OCI-M1 (cell line): ENCODE measurements at regions not wholly inside any gene's neighbourhood (a gene's known extent, or its start where the extent isn't known, plus 50 kb on each side); places are given as distances from the start of the nearest gene placed in this dataset.
"Not testable (repeated sequence)": the region's sequence is repeated elsewhere in the genome, so short reads cannot be mapped to it uniquely, and the experiment has no call there.

Experiments
- DNase-seq: peaks from one replicate; lab custom pipeline; 2025; lab: John Stamatoyannopoulos, UW

DNA sequence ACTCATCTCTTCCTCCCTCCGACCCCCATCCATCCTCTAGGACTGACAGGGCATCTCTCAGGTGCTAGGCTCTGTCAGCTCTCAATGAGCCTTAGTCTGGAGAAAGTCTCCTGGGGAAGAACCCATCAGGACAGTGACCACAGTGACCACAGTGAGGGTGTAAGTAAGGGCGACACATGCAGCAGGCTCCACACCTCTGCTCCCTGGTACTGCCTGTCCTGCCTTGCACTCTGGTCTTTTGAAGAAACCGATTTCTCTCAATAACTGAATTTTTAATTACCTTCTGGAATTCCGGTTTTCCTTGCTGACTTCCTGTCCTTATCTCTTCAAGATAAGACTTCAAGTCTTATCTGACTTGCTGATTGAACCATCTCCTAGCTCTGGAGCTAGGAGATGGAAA lies 190.2 kb downstream of the ACTR3B start:
- no peak for DNase-seq

- no peak for DNase-seq
These were observed 196.5 kb downstream of the ACTR3B start for GRCh38 chr7:152956006-152956405.

GRCh38 chr7:152959610-152960009 lies 200.1 kb downstream of the ACTR3B start:
- peak; percentile 11 for DNase-seq

GRCh38 chr7:152961796-152962195 lies 202.2 kb downstream of the ACTR3B start:
- DNase-seq, result not testable (repeated sequence)

- DNase-seq, result no peak
These were observed 206.6 kb downstream of the ACTR3B start for GRCh38 chr7:152966189-152966588.

DNA sequence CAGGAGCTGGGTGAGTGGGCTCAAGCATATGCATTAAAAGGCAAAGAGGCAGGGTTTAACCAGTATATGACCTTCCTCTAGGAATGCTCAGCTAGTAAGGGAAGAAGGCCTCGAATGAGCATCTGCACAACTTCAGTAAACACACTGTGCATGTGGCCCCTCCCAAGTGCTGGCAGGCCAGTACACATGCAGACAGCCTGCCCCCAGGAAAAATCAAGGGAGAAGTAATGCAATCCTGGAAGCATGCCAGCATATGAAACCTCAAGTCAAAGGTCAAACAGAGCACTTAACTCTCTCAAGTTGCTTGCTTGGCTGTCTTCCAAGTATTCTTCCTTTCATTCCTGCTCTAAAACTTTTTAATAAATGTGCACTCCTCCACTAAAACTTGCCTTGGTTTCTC lies 208.4 kb downstream of the ACTR3B start:
- DNase-seq, result peak; percentile 9

- DNase-seq, result peak; percentile 14
These were observed 209.0 kb downstream of the ACTR3B start for GRCh38 chr7:152968514-152968913.

DNA sequence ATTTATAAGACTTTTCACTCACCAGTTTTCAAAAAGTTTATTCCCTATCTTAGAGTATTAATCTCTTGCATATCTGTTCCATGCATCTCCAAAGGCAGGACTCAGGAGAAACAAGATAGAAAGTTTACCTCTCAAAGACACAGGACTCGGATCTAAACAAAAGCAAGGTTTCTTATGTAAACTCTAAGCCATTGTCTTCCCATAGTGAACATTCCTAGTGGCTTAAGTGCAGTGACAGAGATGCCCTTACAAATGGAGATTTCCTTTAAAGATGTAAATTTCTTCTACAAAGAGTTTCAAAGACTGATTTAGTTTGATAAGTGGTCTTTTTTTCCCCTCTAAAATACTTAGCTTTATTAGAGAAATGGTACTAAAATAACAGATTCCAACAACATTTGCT lies 209.8 kb downstream of the ACTR3B start:
- no peak for DNase-seq

- DNase-seq, result no peak
These were observed 210.3 kb downstream of the ACTR3B start for GRCh38 chr7:152969839-152970238.

DNA sequence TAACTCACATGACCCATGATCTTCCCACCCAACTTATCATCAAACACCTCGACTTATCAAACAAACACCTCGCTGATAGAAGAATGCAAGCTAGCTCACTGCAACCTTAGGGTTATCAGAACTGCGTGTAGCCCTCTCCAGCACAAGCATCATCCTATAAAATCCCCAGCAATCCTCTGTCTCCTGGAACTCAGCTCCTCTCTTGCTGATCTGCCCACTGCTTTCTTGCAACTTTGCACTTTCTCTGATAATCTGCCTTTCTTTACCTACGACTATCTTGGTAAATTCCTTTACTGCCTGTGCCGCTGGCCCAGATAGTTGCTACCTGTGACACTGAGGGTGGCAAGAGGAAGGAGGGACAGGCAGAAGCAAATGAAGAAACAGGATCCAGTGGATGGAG lies 210.9 kb downstream of the ACTR3B start:
- DNase-seq, result no peak

DNA sequence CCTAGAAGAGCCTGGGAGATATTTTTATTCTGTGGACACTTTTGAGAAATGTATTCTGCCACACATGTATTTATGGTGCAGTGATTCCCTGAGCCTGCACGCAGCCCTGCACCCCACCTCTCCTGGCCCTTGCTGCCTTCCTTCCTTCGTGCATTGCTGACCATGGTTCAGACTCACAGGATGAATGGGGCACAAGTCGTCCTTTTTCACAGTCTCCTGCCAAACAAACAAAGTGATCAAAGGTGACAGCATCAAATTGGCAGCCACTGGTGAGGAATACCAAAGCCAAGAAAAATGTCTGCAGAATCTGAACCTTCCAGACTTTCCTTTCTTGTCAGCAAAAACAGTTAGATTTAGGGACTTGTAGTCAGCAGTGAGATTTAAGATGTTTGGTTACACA lies 215.0 kb downstream of the ACTR3B start:
- DNase-seq, result no peak

GRCh38 chr7:152975076-152975475 lies 215.5 kb downstream of the ACTR3B start:
- no peak for DNase-seq

DNA sequence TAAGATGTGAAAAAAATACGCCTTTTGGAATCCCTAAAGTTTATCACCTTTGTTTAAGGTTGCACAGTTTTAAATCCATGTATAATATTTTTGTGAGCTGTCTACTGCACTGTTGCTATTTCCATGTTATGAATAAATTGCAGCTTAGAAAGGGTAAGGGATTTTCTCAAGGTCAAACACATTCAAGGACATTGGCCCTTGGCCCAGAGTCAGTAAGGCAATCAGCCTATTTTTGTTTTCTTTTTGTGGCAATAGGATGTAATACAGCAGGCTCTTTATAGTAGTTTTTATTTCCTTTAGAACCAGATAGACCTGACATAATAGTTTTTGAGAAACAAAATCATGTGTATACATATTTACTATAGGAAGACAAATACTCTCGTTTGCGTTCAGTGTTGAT lies 219.8 kb downstream of the ACTR3B start:
- no peak for DNase-seq

GRCh38 chr7:152984421-152984820 lies 224.9 kb downstream of the ACTR3B start:
- no peak for DNase-seq

GRCh38 chr7:152986376-152986775 lies 226.8 kb downstream of the ACTR3B start:
- DNase-seq, result no peak

DNA sequence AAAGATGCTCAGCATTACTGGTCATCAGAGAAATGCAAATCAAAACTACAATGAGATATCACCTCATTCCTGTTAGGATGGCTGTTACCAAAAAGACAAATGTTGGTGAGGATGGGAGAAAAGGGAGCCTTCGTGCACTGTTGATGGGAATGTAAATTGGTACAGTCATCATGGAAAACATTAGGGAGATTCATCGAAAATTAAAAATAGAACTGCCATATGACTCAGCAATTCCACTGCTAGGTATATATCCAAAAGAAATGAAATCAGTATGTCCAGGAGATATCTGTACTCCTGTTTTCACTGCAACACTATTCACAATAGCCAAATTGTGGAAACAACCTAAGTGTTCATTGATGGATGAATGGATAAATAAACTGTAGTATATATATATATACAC lies 228.1 kb downstream of the ACTR3B start:
- no peak for DNase-seq

DNA sequence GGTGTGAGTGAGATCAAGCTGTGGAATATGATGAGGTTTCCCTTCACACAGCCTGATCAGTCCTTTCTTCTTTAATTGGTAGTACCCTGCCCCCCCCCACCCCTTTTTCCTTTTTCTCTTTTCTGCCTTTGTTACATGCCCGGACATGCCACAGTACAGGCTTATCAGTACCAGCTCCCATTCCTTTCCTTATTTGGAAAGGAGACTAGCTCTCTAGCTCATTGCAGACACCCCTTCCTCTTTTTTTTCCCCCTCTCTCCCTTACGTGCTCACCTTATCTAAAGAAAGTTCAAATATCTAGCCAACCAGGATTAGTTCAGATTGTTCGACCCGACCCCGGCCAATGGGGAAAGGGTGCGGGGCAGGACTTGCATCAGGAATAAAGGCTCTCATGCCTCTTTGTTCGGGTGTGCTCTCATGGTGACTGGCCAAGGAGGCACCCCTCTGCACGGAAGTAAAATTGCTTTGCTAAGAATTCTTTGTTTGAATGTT lies 230.4 kb downstream of the ACTR3B start:
- DNase-seq, result peak; percentile 76

GRCh38 chr7:152998420-152998819 lies 238.9 kb downstream of the ACTR3B start:
- DNase-seq, result no peak

DNA sequence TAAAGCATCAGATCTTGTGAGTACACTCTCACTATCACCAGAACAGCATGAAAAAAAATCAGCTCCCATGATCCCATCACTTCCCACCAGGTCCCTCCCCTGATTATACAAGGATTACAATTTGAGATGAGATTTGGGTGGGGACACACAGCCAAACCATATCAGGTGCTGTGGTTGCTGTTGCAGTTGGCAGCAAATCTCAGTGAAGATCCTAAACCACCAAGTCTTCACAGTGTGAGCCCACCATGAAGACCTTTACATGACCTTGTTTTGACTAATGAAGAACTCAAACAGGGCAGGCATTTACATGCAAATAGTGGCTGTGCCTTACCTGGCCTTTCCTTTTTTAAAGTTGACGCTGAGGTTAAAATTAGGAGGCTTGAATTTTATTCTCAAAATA lies 242.6 kb downstream of the ACTR3B start:
- DNase-seq, result no peak

DNA sequence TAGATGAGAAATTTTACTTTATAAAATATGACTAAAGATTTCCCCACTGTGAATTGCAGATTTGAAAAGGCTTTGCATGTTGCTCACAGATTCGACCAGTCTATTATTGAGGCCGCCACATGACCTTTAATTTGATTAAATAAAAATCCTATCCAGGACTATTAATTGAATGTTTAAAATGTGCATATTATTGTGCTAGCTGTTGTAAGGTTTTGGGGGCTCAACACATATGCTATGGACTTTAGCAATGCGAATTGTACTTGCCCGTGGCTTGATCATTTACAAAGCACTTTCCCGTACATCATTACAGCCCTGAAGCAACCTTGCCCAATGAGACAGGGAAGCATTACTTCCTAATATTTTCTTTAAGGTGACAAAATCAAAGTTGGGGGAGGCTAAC lies 243.0 kb downstream of the ACTR3B start:
- no peak for DNase-seq

GRCh38 chr7:153004341-153004740 lies 244.8 kb downstream of the ACTR3B start:
- DNase-seq, result no peak

- DNase-seq, result no peak
These were observed 246.3 kb downstream of the ACTR3B start for GRCh38 chr7:153005750-153006435.

- DNase-seq, result no peak
These were observed 246.9 kb downstream of the ACTR3B start for GRCh38 chr7:153006452-153006851.

DNA sequence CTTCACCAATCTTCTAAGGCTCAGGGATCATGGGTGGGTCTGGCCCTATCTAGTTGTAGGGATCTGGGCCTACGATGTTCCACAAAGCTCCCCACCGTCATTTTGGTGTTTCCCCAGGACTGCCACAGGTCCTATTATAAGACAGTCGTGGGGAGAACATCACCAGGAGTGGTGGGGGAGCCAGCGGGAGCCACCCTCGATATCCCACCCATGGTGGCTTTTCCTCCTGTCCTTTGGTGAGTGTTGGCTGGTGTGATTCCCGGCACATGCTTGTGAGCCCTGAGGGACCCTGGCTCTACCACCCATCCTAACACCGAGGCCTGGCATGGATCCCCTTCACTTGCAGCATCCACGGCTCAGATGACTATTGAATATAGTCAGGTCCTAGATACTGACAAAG lies 247.4 kb downstream of the ACTR3B start:
- DNase-seq, result no peak
